Activated T-helper 1 cell treated with anti-CD3 and anti-CD28 coated beads, Interleukin-2, amount 50 U/mL, for 16 hours (primary cell): ENCODE measurements at regions not wholly inside any gene's neighbourhood (a gene's known extent, or its start where the extent isn't known, plus 50 kb on each side); places are given as distances from the start of the nearest gene placed in this dataset.

ENCODE experiments used
- DNase-seq, 2 donors: peaks; one replicate each; pipeline ENCODE4 v3.0.0-alpha.2; 2020; ENCODE audit warnings: low read depth in 1 of 2, low spot score in 1 of 2

DNA sequence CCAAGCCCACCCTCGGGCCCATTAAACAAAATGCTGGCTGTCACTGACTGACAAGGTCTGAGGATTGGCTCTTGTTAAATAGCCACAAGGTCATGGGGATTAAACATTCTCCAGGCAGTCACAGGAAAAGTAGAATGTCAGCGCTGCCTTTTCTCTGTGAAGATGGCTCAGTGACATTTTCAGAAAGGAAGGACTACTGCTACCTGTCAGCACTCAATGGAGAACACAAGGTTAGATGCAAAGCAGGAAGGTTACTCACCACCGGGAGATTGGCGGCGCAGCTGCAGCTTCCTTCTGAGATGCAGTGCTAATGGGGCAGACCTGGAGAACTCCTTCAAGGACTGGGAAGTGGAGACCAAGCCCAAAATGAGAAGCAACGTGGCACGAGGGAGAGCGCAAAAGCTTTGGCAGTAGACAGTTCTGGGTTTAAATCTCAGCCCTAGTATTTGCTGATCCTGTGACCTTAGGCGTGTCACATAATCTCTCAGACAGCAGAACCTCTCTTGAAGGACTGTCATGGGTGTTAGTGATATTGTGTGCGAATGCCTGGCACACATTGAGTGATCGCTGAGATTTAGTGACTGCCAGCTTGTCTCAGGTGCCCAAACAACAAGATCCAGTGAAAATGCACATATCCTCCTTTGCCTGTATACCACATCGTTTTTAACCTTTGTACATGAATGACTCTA is 213.1 kb upstream of the BOD1L1 start:
- no peak for DNase-seq

GRCh38 chr4:13844740-13845139 is 217.2 kb upstream of the BOD1L1 start:
- DNase-seq = no peak

DNA sequence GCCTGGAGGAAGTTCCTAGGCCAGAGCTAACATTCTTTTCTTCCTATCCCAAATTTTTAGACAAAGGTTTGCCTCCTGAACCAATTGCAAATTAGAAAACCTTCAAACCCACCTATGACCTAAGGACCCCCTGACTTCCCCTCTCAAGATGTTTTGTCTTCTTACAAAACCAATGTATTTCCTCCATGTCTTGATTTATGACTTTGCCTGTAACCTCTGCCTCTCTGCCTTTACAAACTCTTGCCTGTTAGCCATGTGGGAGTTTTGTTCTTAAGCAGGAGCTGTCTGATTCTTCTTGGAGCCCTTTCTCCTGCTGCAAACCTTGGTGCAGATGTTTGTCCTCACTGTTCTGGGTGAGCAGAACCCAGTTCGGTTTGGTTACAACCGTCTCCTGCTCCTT is 222.3 kb upstream of the BOD1L1 start:
- no peak for DNase-seq

GRCh38 chr4:13851085-13851940 is 223.8 kb upstream of the BOD1L1 start:
- no peak for DNase-seq

GRCh38 chr4:13852411-13852810 is 224.9 kb upstream of the BOD1L1 start:
- DNase-seq = no peak

- DNase-seq = no peak
These were observed 228.9 kb upstream of the BOD1L1 start for GRCh38 chr4:13856387-13856786.

DNA sequence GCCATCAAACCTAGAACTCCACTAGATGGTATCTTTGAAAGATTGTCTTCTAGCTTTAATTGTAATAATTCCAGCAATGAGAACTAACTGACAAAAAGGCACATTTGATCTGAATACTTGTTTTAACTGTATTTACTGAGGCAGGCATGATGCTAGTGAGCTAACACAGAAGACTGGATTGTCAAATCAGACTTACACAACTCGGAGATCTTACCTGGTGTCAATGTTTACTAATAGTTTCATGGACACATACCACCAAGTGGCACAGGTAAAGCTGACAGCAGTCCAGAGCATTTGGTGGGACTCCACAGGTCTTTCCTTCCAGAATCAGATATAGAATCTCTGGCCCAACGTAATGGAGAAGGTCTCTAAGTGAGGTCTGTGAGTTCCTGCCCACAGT is 229.9 kb upstream of the BOD1L1 start:
- no peak for DNase-seq

DNA sequence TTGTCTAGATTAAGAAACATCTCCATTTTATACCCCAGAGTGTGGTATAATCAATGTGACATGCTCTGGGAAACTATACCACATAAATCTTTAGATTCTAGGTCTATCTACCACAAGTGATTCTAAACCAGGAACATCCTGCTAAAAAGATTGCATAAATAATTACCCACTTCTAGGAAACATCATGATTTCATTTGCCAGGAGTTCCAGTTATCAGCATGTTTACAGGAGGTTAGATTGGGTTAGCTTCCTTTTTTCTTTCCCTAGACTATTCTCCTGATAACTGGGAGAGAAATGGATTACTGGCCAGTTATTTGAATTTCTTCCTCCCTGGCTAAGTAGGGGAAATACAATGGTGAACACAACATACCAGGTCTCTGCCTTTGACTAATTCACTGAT is 230.3 kb upstream of the BOD1L1 start:
- DNase-seq = no peak

- DNase-seq = no peak
These were observed 231.9 kb upstream of the BOD1L1 start for GRCh38 chr4:13859423-13859822.

- no peak for DNase-seq
These were observed 232.6 kb upstream of the BOD1L1 start for GRCh38 chr4:13860126-13860525.

- no peak for DNase-seq
These were observed 238.5 kb upstream of the BOD1L1 start for GRCh38 chr4:13865871-13866669.

DNA sequence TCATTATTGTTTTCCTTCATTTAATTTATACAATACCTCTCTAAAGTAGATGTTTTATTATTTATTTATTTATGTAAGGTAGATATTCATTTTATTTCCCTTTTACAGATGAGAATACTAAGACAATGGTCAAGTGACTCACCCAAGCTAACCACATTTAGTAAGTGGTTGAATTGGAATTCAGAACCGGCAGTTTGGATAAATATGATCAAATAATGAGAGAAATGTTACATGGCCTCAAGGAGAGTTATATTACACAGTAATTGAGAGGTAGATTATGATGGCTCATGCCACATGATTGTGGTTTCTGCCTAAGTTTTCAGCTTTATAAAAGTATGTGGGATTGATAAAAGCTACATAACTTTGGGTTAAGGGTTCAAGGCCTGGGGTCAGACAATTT is 239.4 kb upstream of the BOD1L1 start:
- no peak for DNase-seq

DNA sequence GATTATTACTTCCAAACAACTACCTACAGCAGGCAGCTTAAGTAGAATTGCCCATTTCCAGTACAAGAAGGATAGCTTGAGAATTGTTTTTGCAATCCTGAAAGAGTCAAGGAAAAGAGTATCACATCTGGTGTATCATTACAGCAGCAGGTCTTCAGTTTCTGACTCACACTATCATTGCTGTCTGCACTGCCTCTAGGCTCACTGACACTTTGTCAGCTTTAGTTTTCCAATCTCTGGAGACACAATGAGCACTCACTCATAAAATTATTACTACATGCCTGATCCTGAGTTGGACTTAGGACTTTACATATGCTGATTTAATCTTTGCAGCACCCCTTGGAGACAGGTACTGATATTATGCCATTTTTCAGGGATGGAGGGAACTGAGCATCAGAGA is 244.6 kb upstream of the BOD1L1 start:
- DNase-seq = no peak

DNA sequence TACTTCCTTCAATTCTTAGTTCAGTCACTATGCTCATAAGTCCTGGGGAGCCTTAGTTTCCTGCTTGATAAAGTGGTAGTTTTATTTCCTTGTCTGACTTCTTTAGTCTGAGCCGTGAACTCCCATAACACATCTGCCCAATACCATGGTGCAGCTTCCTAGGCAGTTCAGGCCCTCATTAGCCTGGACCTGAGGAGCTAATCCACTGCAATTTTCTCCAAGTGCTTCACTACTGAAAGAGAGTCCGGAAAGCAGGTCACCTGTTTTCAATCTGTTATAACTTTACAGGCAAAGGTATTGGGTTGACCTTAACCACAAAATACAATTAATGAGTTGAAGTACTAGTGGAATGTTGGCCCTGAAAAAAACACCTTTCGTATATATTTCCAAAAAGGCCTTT is 245.4 kb upstream of the BOD1L1 start:
- DNase-seq = no peak

- DNase-seq = no peak
These were observed 247.7 kb upstream of the BOD1L1 start for GRCh38 chr4:13875181-13875580.

GRCh38 chr4:13876131-13876530 is 248.6 kb upstream of the BOD1L1 start:
- DNase-seq = no peak

- DNase-seq = no peak
These were observed 249.4 kb upstream of the BOD1L1 start for GRCh38 chr4:13876940-13877339.

DNA sequence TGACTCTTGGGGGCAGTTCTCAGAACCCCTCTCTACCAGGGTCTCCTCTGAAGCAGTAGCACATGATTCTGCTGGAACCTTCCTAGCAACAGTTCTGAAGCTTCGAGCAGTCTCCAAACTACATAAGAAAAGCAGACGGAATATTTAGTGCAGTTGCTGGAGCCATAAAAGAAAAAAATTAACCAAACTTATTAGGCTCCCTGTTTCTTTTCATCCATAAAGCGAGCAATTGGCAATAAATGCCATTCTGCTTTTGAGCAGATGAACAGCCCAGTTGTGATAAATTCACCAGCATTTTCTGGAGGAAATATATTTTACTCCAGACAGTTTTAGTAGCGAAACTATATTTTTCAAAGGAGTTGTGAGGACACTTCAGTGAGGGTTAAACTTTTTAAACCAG is 250.1 kb upstream of the BOD1L1 start:
- DNase-seq = no peak

DNA sequence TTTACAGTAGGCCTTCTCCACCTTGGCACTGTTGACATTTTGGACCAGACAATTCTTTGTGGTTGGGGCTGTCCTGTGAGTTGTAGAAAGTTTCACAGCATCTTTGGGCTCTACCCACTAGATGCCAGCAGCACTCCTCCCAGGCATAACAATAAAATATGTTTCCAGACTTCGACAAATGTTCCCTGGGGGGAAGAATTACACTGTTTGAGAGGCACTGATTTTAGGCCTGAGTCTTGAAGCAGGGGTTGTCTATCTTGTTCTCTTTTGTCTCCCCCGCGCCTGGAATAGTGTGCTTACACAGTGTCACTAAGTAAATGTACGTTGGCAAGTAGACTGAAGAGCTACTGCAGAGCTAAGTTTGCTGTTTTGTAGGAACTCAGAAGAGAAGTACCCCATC is 254.4 kb upstream of the BOD1L1 start:
- DNase-seq = no peak

DNA sequence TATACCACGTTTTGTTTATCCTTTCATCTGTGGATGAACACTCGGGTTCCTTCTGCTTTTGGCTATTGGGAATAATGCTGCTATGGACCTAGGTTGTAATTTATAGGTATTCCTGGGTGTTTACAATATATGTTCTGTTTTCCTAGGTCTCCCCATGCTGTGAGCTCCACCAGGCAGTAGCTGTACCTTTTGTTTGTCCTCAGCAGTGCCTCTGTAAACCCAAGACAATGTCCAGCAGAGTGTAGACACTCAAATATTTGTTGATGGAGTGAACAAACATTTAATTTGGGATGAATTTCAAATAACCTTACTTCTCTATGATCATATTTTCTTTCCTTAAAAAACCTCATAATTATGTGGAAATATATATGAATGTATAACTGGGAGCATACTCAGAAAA is 259.5 kb upstream of the BOD1L1 start:
- no peak for DNase-seq

DNA sequence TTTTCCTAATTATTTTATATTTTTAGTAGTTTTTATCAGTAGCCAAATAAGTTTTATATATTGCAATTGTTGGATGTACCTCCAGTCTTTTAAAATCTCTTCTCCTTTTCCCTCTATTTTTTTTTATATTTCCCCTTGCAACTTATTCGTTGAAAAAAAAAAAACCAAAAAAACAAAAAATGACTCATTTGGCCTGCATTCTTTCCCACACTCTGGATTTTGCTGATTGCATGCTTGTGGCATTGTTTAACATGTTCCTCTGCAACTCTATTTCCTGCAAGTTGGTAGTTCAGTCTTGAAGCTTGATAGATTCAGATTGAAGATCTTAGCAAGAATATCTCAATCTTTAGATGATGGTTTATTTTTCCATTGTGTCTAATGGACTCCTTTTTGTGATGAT is 260.6 kb upstream of the BOD1L1 start:
- DNase-seq = no peak

- no peak for DNase-seq
These were observed 264.0 kb upstream of the BOD1L1 start for GRCh38 chr4:13891544-13891939.
